B cell (primary cell): ENCODE measurements at regions not wholly inside any gene's neighbourhood (a gene's known extent, or its start where the extent isn't known, plus 50 kb on each side); places are given as distances from the start of the nearest gene placed in this dataset.

Experiments used
- CTCF ChIP-seq: fragments of 200-600 bp; IDR thresholded peaks from one replicate; pipeline ENCODE4 v1.8.0; 2022; ENCODE audit warnings: antibody characterized with exemption, mild to moderate bottlenecking
- EZH2 ChIP-seq: IDR thresholded peaks from 2 replicates; pipeline ENCODE4 v1.6.1; 2012; ENCODE audit warnings: borderline replicate concordance, low read depth, mild to moderate bottlenecking, moderate library complexity, low read length; ENCODE audit not compliant: insufficient read depth, poor library complexity, severe bottlenecking

- TF ChIP-seq CTCF (no peak), EZH2 (no peak)
Measured at GRCh38 chr11:24373516-24373915, 123.3 kb upstream of the LUZP2 start.
